OCI-LY3 (cell line): ENCODE measurements at regions not wholly inside any gene's neighbourhood (a gene's known extent, or its start where the extent isn't known, plus 50 kb on each side); places are given as distances from the start of the nearest gene placed in this dataset.

ENCODE experiments used
- H2AFZ ChIP-seq: fragments of 200-600, 300-600 bp; shearing (Covaris generic); 2 replicates; pipeline ENCODE4 v1.6.0; 2014; ENCODE audit warnings: antibody characterized with exemption, low read depth, low read length
- H3K27ac ChIP-seq: fragments of 200-600, 300-600 bp; sonication (generic); 2 replicates; pipeline ENCODE4 v1.5.1; 2014; ENCODE audit warnings: mild to moderate bottlenecking, low read length, moderate library complexity, mixed read lengths
- H3K27me3 ChIP-seq: fragments of 200-600, 300-600 bp; sonication (generic); 2 replicates; pipeline ENCODE4 v1.6.1; 2014; ENCODE audit warnings: low read depth, low read length, mixed read lengths
- H3K36me3 ChIP-seq: fragments of 200-600, 300-600 bp; sonication (generic); replicated peaks from 2 replicates; pipeline ENCODE3; 2014; ENCODE audit warnings: low read depth, low read length, mixed read lengths
- H3K4me1 ChIP-seq: fragments of 300-600, 200-600 bp; sonication (generic); 2 replicates; pipeline ENCODE4 v1.6.1; 2014; ENCODE audit warnings: low read length, mixed read lengths
- H3K4me2 ChIP-seq: fragments of 200-600, 300-600 bp; sonication (generic); 2 replicates; pipeline ENCODE4 v1.6.1; 2014; ENCODE audit warnings: low read length, mixed read lengths
- H3K4me3 ChIP-seq: fragments of 300-600, 200-600 bp; sonication (generic); 2 replicates; pipeline ENCODE4 v1.5.1; 2014; ENCODE audit warnings: antibody characterized with exemption, mild to moderate bottlenecking, low read length, moderate library complexity
- H3K79me2 ChIP-seq: fragments of 300-600, 200-600 bp; shearing (Covaris generic); 2 replicates; pipeline ENCODE4 v1.6.1; 2014; ENCODE audit warnings: mild to moderate bottlenecking, low read length, mixed read lengths
- H3K9ac ChIP-seq: fragments of 300-600, 200-600 bp; shearing (Covaris generic); 2 replicates; pipeline ENCODE4 v1.6.0; 2014; ENCODE audit warnings: mild to moderate bottlenecking, low read length, moderate library complexity
- H3K9me3 ChIP-seq: fragments of 200-600, 300-600 bp; shearing (Covaris generic); 2 replicates; pipeline ENCODE4 v1.6.1; 2014; ENCODE audit warnings: low read length, mixed read lengths; ENCODE audit not compliant: insufficient read depth
- H4K20me1 ChIP-seq: fragments of 200-600, 300-600 bp; sonication (generic); 2 replicates; pipeline ENCODE4 v1.6.1; 2016; ENCODE audit warnings: low read length, mixed read lengths; ENCODE audit not compliant: insufficient read depth
- CTCF ChIP-seq: fragments of 200-600, 300-600 bp; sonication (generic); IDR thresholded peaks from 2 replicates; pipeline ENCODE4 v1.5.1; 2014; ENCODE audit warnings: antibody characterized with exemption, low read length, low read depth
- EZH2phosphoT487 ChIP-seq: fragments of 200-600 bp; shearing (Covaris generic); IDR thresholded peaks from 2 replicates; pipeline ENCODE4 v1.6.1; 2018; ENCODE audit warnings: antibody characterized with exemption, mixed run types, low read depth

GRCh38 chr2:175640655-175641054 is 361.4 kb downstream of the LNPK start:
- Histone ChIP-seq H3K36me3 (no peaks in the 10 kb centered on the region), H3K4me3 (no peak overlapping the region), H3K27ac (no peak overlapping the region), H3K9me3 (no peaks in the 10 kb centered on the region), H3K27me3 (no peaks in the 10 kb centered on the region), H3K4me1 (no peaks in the 10 kb centered on the region), H2AFZ (no peak overlapping the region), H4K20me1 (no peaks in the 10 kb centered on the region), H3K79me2 (no peaks in the 10 kb centered on the region), H3K4me2 (no peak overlapping the region), H3K9ac (no peak overlapping the region)
- TF ChIP-seq EZH2phosphoT487, result no peak
- TF ChIP-seq CTCF, result no peak

- no peaks in the 10 kb centered on the region for H4K20me1 ChIP-seq
- no peaks in the 10 kb centered on the region for H3K36me3 ChIP-seq
- no peak overlapping the region for H3K4me2 ChIP-seq
- no peak overlapping the region for H2AFZ ChIP-seq
- no peak overlapping the region for H3K9ac ChIP-seq
- H3K9me3 ChIP-seq, result no peaks in the 10 kb centered on the region
- H3K4me3 ChIP-seq, result no peak overlapping the region
- no peak for TF ChIP-seq EZH2phosphoT487
- no peak for TF ChIP-seq CTCF
- no peaks in the 10 kb centered on the region for H3K79me2 ChIP-seq
- H3K27ac ChIP-seq, result no peak overlapping the region
- H3K27me3 ChIP-seq, result 0 out of 2 replicates have a peak, but pooled peaks cover 5% of the 10 kb centered on the region
- peaks cover 6% of the 10 kb centered on the region for H3K4me1 ChIP-seq
These were observed 368.8 kb downstream of the LNPK start for GRCh38 chr2:175633227-175633626.

- Histone ChIP-seq H3K9me3 (no peaks in the 10 kb centered on the region), H3K4me2 (no peak overlapping the region), H3K4me3 (no peak overlapping the region), H3K36me3 (no peaks in the 10 kb centered on the region), H2AFZ (no peak overlapping the region), H4K20me1 (no peaks in the 10 kb centered on the region), H3K9ac (no peak overlapping the region), H3K27me3 (peaks cover 5% of the 10 kb centered on the region; the same call in 1 of the 2 replicates), H3K4me1 (peaks cover 6% of the 10 kb centered on the region), H3K79me2 (no peaks in the 10 kb centered on the region), H3K27ac (no peak overlapping the region)
- TF ChIP-seq CTCF, result no peak
- no peak for TF ChIP-seq EZH2phosphoT487
These were observed 370.8 kb downstream of the LNPK start for GRCh38 chr2:175631245-175631623.

GRCh38 chr2:175630280-175631244 is 371.5 kb downstream of the LNPK start:
- no peak overlapping the region for H3K9ac ChIP-seq
- H3K4me1 ChIP-seq, result peaks cover 6% of the 10 kb centered on the region
- H3K36me3 ChIP-seq, result no peaks in the 10 kb centered on the region
- no peaks in the 10 kb centered on the region for H3K79me2 ChIP-seq
- no peak overlapping the region for H3K27ac ChIP-seq
- H3K4me3 ChIP-seq, result no peak overlapping the region
- no peak overlapping the region for H2AFZ ChIP-seq
- no peaks in the 10 kb centered on the region for H4K20me1 ChIP-seq
- peak overlapping the region; percentile 7; the same call in 1 of the 2 replicates for H3K4me2 ChIP-seq
- TF ChIP-seq CTCF (peak; percentile 17; the same call in 1 of the 2 replicates), EZH2phosphoT487 (no peak)
- H3K9me3 ChIP-seq, result no peaks in the 10 kb centered on the region
- peaks cover 8% of the 10 kb centered on the region; the same call in 1 of the 2 replicates for H3K27me3 ChIP-seq
